Pons (tissue), 1 donor: ENCODE measurements at regions not wholly inside any gene's neighbourhood (a gene's known extent, or its start where the extent isn't known, plus 50 kb on each side); places are given as distances from the start of the nearest gene placed in this dataset.

ENCODE experiments used
- DNase-seq: peaks from one replicate; pipeline ENCODE4 v3.0.0-alpha.2; 2016; ENCODE audit warnings: low spot score

DNA sequence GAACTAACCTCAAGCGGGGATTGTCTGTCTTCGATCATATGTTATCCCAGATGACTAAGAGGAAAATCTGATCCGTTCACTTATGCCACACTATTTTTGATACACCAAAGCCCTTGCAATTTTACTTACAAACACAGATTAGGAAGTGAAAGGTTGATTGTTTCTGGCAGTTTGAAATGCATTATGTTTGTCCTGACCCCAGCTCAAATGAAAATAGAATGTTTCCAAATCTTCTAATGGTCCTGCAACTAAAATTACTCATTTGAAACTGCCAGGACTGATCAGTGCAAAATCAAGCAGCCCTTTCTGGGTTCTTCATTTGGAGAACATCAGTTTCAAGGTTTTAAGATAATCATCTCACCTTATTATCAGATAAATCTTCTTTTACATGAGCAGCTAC is 696.7 kb upstream of the WWC1 start:
- DNase-seq: no peak

DNA sequence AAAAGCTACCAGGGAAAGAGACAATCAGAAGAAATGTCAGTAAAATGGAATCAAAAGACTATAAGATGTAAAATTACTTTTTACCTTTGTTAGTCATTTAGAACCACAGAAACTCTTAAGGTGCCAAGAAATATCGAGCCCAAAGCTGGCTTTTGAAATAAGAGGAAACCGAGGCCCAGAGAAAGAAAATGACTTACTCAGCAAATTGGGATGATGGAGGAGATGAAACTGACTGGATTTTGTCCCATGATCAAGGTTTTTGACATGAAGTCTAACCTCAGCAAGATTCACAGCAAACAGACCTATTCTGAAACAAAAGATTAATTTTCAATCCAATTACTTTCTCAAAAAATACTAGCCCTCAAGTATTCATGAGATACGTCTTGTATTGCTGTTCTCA is 696.2 kb upstream of the WWC1 start:
- no peak for DNase-seq

DNA sequence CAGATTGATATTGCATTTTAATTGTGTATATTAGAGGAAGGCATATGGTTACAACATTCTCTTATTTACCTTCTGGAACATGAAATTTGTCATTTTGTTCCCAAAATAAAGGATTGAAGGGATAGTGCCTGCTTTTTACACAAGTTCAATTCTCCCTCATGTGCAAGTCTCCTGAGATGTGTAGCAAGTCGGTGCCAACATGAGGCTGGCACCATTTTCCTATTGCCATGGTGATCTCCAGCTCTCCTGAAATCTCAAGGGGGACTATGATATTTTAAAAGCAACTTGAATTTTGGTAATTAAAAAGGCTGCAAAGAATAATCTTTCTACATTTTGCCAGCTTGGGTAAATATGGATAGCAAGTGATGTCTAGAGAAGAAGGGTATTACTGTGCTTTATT is 693.3 kb upstream of the WWC1 start:
- DNase-seq: no peak

DNA sequence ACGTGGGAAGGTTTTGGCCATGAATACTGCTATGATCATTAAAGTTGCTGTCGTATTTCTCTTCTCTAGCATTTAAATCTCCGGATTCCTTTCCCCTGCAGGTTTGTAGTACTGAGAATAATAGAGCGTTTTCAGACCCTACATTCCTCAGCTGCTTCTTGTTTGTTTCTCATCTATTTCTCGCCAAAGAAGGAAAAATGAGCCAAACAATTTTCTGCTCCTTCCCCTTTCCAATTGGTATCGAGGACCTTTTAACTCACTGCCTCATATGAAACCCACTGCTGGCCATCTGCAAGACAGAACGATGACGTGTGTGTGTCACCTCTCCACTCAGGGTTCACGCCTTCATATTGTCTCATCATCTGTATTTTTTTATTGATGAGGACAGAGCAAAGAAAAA is 689.4 kb upstream of the WWC1 start:
- DNase-seq: no peak

DNA sequence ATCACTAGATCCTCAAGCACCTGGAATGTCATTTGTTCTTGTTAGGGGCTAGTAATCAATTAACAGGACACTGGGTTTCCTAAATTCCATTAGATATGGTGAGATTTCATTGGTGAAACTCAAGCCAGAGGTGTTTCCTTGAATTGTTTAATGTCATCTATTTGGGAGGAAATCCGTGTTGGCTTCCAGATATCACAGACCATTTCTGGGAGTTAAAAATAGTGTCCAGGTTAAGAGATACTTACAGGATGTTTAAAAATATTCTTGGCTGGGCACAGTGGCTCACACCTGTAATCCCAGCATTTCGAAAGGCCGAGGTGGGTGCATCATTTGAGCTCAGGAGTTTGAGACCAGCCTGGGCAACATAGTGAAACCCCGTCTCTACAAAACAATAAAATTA is 688.3 kb upstream of the WWC1 start:
- DNase-seq: no peak

DNA sequence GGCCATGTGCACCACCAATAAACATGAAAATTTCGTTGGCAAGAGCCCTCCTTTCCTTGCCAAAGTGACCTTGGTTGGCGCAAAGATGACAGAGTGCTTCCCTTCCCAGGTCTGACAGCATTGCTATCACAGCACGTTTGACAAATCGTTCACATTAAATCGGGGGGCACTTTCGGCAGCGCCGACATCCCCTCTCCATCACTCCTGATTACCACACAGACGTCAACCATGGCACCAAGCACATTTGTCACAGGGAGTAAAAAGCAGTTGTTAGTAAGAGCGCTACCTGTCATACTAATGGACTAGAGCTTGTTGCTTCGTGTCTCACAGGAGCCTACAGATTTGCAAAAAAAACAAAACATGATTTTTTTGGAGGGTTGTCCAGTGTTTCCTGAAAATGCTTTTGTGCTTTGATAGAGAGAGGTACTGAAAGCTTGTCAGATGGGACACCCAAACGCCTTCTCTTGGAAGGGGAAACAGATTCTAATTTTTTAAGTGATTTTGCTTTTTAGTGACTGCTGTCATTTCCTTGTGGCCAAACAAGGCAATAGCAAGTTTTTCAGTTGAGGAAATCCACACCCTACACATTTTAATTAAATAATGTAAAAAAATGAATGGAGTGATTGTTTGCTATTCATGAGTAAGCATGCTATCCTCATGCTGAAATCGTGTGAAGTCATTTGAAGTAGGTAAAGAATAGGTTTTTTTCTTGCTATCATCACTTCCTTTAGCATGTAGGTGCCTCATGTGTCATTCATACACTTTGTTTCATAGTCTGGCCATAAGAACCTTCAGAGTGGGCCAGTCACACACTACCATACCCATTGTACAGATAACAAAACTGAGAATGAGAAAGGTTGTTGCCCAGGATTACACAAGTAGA is 682.8 kb upstream of the WWC1 start:
- DNase-seq: no peak

DNA sequence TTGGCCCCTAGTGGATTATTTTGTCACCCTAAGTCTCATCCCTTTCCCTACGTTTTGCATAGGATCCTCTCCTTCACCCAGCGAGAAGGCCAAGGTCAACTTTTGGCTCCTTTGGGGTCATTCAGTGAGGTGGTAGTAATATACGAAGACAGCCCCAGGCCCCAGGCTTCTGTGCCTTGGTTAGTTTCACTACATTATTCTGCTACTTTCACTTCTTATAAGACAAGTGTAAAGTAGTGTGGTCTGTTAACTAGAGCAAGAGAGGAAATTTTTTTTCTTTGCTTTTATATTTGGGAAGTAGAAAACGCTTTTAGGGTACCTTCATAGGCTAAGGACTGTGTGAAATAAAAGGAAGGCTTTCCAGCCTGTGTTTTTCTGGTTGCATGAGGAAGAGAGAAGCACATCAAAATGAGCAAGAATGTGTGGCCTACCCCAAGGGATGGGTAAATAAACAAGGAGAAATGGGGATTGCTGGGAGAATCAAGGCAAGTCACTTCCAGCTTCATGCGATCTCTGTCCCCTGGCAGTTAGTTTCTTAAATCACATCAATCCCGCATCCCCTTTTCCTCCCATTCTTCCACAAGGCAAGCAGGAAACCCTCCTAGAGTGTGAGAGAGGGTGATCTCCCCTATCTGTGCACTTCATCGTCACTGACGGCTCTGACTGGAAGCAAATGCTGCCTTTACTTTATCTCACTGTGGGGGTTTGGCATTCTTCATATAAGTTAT is 677.0 kb upstream of the WWC1 start:
- peak; percentile 11 for DNase-seq

DNA sequence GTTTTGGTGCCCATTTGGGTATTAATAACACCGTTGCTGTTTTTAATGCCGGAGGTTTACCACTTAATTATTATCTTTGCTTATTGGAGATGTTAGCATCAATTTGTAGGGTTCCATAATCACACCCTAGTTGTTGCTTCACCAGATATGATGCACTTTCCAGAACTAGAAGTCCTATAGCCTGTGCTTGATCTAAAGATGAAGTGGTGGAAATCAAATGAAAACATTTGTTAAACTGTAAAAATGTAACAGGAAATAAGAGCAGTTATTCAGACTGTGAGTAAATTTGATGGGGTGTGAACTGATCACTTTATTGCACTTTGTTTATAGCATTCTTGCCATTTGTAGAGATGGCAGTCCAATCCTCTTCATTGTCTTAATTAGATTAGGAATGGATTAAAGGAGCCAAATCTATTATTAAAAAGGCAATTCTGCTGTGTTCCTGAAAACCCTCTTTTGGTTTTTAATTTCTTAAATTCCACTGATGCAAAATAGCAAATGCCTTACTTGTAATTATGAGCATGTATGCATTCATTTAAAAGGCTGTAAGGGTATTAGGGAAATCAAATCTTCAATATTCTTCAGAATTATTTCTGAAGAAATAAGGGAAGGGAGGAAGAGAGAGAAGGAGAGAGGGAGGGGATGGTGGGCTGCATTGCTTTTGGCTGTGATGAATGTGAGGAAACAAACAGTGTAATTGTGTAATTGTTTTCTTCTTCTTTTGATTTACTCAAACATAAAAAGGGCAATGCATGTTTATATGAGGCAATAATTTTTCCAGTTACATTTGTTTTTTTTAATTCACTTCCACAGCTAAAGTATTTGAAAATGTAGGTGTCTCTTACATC is 675.2 kb upstream of the WWC1 start:
- no peak for DNase-seq

DNA sequence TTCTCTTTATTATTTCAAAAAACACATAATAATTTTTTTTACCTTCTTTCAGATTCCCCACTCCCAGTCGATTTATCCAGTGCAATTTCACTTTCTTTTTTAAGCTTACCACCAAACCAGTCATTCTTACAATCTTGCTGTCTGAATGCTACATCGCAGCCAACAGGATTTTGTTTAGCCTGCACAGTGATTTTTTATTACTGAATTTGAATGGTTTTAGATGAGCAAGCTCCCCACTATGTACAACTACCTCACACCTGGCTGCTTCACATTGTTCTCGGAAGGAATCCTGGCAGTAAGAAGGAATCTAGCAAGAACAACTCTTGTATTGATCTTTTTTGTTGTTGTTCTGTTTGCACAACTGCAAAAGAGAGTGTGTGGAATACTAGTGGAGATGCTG is 668.1 kb upstream of the WWC1 start:
- DNase-seq: no peak

DNA sequence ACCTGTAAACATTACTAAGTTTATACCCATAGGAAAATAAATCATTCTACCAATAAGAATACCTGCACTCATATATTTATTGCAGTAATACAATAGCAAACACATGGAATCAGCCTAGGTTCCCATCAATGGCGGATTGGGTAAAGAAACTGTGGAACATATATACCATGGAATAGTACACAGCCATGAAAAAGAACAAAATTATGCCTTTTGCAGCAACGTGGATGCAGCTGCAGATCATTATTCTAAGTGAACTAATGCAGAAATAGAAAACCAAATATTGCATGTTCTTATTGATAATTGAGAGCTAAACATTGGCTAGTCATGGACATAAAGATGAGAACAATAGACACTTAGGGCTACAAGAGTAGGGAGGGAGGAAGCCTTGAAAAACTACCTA is 667.4 kb upstream of the WWC1 start:
- DNase-seq: no peak

DNA sequence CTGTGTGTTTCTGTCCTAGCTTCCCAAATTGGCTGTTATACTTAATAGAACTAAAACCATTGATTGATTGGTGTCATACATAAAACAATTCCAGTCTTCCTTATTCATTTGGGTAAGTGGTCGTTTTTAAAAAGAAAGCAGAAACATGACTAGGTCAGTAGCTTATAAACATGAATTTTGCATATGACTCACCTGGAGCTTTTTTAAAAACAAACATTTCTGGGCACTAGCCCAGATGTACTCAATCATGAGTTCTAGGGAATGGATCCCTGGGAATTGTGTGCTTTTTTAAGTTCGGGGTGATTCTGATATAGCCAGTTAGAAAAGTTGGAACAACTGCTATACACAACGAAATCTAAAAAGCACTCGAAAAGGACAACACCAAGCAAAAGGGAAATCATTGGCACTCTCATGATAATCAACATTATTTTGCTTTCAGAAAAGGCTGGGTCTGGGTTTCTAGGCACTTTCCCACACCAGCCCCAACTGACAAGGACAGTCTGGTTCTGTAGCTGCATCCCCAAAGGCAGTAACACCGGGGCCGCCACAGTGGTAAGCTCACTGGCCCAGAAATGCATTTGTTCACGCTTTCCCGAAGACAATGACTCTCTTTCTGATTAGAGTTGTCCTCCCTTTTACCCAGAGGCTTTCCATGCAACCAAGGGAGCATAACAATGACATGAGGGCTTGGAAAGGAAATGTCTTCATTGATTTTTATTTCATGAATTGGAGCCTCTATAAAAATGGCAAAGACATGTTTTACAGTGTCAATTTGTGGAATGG is 664.9 kb upstream of the WWC1 start:
- DNase-seq: no peak

DNA sequence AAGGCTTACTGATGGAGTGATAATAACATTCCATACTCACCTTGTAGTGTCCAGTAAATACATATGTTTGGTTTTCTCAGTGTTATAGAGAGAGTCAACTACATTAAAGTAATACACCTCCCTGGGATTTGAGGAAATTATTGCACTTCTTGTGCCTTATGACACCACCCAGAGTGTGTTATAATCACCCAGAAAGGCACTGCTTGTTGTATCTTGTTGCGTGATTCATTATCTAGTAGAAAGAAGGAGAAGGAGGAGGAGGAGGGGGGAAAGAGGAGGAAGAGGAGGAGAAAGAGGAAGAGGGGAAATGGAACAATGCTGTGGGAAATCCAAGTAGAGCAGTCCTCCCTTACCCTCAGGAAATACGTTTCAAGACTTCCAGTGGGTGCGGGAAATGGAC is 661.8 kb upstream of the WWC1 start:
- no peak for DNase-seq

DNA sequence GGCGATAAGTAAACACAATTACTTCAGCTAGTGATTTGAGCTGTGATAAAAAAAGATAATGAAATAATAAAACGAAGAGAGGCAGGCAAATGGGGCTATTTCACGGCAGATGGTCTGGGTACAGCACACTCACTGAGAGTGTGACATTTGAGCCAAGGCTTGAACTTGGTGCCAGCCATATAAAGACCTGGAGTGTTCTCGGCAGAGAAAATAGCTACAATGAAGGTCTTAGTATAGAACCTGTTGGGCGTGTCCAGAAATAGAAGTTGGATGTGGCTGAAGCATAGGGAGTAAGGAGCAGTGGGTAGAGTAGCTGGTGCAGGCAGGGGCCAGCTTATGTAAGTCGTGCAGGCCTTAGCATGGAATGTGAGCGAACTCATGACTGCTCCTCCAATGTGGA is 660.3 kb upstream of the WWC1 start:
- DNase-seq: no peak

DNA sequence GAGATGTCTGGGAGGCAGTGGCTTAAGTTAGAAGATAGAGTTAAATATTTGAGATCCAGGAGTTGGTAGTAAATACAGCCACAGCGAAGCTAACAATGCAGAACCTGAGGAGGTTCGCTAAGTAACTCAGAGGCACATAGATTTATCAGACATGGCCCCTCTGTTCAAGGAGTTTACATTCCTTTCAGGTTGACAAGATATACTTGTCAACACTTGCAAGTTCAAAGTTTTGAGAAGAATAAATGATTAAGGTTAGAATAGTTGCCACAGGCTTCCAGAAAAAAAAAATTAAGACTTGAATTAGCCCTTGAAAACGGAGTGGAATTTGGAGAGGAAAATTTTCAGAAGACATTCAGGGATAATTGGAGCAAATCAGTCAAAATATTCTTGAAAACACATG is 658.3 kb upstream of the WWC1 start:
- no peak for DNase-seq

DNA sequence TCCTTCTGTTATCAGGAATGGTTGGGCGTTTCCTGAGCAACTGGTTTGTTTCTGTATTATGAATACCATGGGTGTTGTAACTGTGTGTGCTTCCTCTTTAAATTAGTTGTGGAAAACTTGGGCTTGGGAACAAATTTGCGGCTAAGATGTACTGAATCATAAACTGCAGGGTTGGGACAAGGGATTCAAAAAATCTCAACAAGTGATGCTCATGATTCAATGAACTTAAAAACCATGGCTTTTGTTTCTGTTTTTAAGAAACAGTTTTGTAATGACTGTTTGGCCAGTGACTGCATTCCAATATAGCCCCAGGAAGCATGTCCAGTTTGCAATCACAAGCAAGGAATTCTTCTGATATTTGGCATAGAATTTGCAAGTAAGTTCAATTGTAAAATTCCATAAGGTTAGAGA is 657.5 kb upstream of the WWC1 start:
- no peak for DNase-seq

DNA sequence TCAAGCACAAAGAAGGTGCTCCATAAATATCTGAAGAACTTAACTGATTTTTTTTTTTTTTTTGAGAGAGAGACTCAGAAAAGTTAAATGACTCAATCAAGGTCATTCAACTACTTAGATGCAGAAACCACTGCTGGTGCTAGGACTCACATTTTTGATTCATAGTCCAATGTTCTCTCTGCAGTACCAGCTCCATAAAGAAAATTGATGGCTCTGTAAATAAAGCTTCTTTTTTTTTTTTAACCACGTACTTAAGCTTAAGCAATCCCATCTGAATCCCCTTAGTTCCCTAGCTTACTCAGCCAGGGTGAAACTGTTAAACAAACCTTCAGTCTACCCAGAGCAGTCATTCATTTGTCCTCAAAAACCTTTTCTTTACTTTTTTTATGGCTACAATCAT is 657.0 kb upstream of the WWC1 start:
- DNase-seq: no peak

DNA sequence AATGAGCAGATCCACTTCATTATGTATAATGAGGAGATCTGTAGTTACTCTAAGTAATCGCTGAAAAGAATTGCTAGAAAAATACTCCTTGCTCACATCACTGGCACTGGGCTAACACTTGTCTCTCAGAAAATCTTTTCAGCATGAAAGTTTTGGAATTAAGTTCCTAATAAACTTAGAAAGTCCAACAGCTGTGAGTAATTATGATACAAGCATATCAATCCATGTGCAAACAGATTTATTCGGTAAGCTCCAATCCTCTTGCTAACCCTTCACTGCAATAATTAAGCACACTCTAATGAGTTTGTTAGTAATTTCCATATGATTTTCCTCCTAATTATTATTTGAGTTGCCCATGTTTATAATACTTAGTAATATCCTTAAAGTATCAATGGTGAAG is 652.6 kb upstream of the WWC1 start:
- no peak for DNase-seq

DNA sequence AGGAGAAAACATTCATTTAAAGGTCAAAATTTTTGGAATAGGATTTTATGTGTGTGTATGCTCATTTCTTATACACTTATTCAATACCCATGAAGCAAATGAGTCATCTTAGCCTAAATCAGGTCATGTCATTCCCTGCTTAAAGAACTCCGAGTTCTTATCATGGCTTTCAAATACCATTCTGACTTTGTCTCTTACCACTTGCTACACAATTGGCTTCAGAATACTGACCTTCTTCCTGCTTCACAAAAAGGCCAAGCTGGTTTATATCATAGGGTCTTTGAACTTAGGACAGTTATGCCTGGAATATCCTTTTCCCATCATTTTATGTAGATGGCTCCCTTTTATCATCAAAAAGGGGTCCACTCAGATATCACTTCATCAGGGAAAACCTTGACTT is 652.2 kb upstream of the WWC1 start:
- DNase-seq: no peak

DNA sequence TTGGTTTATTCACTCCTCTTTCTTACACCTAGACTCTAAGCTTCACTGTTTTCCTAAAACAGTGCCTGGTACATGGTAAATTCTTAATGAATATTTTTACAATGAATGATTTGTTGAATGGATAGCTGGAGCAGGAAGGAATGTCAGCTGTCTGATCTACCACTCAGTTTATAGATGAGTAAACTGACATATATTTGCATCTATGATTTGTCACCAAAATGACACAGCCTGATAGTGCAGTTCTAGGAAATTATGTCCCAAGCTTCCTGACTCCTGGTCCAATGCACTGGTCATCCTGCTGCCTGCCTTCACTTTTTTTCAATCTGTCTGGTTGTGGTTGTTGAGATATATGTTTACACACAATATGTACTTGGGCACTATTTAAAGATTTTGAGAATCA is 651.7 kb upstream of the WWC1 start:
- DNase-seq: no peak

DNA sequence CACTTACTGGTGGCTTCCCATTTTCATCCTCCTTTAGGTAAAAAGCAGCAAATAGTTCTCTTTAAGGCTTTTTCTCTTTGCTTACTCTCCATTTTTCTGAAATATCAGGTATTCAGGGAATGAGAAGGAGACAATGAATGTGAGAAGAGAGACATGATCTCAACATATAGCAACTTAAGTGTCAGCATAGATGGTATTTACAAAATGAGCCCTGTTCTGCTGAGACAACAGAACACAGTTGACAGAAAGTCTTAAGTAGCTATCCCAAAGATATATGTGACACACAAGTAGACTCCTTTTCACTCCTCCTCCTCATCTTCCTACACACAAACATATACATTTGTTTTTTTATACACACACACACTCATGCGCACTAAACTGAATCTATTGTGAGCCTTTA is 649.3 kb upstream of the WWC1 start:
- DNase-seq: no peak

DNA sequence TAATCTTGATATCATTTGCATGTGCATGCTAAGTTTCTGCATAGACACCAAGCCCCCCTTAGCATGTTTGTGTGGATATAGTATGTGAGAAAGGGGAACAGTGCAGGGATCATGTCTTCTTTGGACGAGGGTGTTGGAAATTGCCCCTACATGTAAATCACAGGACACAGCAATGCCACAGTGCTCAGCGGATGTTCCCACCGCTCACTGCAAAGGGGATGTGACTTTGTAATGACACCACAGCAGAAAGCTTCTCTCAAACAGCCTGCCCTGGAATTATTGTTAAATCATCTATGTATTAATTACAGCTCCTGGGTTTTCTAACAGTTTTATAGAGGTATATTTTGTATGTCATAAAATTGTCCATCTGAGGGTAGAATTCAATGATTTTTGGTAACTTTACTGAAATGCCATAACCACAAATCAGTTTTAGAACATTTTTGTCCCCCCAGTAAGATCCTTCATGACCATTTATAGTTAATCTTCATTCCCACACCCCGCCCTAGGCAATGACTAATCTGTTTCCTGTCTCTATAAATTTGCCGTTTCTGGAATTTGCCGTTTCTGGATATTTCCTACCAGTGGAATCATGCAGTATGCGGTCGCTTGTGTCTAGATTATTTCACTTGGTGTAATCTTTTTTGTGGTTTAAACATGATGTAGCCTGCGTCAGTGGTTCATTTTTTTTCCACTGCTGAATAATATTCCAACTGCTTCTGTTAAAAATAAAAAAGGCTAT is 648.5 kb upstream of the WWC1 start:
- no peak for DNase-seq
